Ovary (tissue), 3 donors: ENCODE measurements at regions not wholly inside any gene's neighbourhood (a gene's known extent, or its start where the extent isn't known, plus 50 kb on each side); places are given as distances from the start of the nearest gene placed in this dataset.

Source experiments
- CTCF ChIP-seq, 3 donors: fragments of 450-650 bp in 2 of 3; fragments of 200-600 bp in 1 of 3; IDR thresholded peaks; one replicate each; pipeline versions ENCODE4 v1.5.1 to v1.8.0; 2016 to 2022; ENCODE audit warnings: antibody characterized with exemption in 3 of 3, mild to moderate bottlenecking in 1 of 3
- POLR2A ChIP-seq: fragments of 450-650 bp; IDR thresholded peaks from one replicate; pipeline ENCODE4 v1.6.1; 2017; ENCODE audit warnings: antibody characterized with exemption, mild to moderate bottlenecking, moderate library complexity
- donor health status: DM: no; HTN: no; CAD: no.

GRCh38 chr2:16189836-16190160 lies 249.4 kb downstream of the MYCN start:
- TF ChIP-seq CTCF (IDR thresholded peaks at IDR 0.05) (no peak), POLR2A (no peak)
